CD1c-positive myeloid dendritic cell (primary cell): ENCODE measurements at regions not wholly inside any gene's neighbourhood (a gene's known extent, or its start where the extent isn't known, plus 50 kb on each side); places are given as distances from the start of the nearest gene placed in this dataset.

Experiments
- DNase-seq: peaks from one replicate; pipeline ENCODE4 v3.0.0-alpha.2; 2016; ENCODE audit errors: extremely low spot score

DNA sequence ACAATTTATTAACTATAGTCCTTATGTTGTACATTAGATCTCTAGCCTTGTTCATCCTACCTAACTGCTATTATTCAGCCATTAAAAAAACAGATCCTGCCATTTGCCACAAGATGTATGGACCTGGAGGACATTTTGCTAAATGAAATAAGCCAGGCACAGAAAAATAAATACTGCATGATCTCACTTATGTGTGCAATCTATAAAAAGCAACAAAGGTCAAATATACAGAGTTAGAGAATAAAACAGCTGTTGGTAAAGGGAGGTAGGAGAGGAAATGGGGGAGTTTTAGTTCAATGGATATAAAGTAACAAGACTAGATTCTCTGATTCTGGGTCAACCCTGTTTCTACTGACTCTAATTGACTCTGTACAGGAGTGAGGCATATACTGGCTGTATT lies 103.3 kb upstream of the FAM9C start:
- DNase-seq: no peak

DNA sequence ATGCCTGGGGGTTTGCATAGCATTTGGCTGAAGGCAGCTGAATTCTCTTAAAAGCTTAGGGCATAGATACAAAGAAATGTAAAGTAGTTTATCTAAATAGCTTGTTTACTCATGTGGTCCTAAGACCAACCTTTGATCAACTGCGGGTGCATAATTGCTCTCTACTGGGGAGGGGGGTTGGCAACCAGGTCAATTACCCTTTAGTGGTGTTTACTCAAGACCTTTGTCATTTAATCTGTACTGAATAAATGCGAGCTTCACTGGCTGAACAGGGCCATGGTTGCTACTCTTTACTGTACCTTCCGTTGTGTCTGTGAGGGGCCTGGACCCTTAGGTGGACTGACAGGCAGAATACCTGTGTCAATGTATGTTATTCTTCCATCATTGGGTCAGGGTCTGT lies 102.7 kb upstream of the FAM9C start:
- DNase-seq: no peak

DNA sequence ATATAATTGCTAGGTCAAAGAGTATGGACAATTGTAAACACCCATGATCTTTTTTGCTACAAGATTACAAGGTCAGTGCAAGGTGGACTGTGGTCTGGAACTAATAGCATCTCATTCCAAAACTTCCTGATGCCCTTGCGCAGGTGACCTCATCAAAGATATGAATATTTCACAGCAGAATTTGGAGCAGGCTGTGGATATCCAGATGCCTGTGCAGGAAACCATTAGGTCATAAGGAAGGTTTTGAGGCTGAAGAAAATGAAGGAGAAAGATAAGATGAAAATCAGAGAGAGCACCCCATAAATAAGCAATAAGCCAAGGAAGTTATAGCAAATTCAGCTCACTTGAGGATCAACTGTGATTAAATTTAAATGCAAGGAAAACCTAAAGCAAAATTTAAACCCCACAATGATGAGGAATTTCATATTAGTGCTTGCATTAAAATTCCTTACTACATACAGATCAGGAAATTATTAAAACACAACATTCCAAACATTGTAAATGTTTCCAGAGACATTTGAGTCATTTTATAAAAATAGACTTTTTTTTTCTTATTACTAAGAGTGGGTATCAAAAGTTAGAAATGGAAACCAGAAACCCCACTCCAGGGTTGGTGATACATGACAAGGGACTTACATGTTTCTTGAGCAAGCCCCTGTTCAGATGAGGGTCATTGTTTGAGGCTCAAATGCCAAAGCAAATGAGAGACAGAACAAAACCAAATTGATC lies 100.7 kb upstream of the FAM9C start:
- DNase-seq: no peak

DNA sequence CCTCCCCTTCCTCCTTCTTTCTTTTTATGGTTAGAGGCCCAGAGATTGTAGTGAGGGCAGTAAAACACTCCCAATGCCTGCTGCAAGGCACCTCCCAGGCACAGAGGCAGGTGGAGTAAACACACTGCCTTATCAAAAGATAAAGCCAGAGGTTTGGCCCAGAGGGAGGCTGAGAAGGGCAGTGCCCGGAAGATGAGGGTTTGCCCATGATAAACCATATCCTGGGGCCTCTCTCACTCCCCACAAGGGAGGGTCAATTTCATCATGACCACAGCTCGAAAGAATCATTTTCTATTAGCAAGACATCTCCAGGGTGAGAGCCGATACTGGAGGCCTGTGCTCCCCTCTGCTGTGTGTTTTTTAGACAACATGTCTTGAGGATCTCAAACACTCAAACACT lies 98.5 kb upstream of the FAM9C start:
- no peak for DNase-seq

DNA sequence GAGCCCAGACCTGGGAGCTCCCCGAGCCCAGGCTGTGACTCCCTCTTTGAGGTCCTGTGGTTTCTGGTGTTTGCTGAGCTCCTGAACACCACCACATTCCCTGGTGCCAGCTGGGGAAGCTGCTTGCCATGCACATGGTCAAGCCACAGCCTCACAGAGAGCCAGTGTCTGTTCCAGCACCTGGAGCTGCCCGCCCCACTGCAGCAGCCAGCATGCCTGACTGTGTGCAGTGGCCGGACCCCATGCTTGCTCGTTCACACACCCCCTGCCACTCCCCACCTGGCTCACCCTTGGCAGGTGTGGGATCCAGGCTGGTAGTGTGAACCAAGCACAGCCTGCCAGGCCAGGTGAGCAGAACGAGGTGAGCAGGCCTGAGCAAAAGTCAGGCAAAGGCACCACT lies 95.6 kb upstream of the FAM9C start:
- no peak for DNase-seq

DNA sequence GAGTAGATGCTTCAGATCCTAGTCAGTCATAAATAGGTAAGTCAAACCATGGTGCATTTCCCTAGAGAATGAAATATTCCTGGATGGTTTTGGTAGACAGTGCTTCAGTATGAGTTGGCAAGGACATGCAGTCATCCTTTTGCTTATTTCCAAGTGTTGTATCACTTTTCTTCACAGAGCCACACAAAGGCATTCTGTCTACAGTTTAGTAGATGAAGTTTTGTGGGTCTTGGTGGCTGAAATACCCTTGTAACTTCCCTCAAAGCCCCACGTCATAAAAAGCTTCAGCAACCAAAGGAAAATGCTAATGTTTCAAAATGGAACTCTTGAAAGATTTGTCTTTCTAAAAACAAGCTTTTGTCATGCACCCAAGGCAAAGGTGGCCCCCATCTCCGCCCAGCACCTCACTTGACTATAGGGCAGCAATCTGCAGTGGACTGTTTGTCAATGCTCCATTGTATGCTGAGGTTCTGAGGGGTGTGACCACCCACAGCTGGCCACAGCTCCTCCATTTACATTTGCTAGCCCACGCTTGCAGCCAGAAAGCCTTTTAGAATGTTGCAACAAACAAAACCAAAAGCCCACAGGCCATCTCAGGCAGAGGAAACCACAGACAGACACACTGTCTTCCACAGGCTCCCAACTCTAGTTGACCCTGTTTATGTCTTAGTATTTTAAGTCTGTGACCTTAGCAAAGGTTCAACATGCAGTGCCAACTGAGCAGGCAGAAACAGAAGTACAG lies 87.1 kb upstream of the FAM9C start:
- peak; percentile 14 for DNase-seq

DNA sequence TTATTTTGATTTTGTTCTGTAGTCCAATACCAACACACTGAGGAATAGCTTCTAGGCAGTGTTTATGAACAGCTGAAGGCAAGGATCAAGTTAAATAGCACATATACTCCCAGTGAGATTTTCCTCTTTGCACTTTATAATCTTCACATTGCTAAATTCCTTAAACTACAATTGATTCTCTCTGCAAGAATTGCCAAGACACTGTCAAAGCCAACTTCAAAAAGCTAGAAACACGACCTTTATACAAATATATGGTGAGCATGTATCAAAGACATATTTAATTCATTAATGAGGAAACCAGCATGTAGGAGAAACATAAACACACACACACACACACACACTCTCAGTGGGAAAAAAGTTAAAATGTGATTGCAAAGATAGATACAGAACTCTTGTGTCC lies 86.4 kb upstream of the FAM9C start:
- DNase-seq: no peak

DNA sequence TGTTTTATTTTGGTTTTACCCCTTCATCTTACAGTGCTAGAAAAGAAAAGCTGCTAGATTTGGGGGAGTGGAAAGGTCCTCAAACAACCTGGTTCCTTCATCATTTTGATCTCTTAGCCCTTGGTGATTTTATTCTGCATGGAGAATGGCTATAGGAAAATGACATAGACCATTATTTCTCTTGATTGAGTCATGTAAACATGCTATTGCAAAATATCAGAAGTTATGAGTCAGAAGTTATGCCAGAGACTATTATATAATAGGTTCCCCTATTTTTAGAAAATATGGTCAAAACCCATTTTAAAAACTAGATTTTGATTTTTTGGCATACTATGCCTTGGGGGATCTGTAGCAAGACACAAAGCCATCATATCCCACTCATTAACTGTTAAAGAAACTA lies 83.7 kb upstream of the FAM9C start:
- DNase-seq: peak; percentile 77

DNA sequence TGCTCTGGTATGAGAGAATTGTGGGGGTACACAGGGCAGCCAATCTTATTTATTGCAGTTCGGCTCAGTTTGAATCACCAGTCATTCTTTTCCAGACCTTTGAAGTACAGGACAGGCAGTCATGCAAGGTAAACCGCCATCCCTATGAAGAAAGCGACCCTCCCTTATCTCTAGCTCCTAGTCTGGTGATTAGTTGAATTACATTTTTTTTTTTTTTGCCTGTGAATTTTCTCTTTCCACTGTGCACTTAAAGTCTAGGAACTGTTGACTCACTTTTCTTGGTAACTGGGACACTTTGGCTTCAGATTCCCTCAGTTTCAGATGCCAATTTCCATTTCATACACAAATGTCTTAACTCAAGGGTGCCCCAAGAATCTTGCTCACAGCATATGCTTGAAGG lies 82.4 kb upstream of the FAM9C start:
- DNase-seq: no peak

DNA sequence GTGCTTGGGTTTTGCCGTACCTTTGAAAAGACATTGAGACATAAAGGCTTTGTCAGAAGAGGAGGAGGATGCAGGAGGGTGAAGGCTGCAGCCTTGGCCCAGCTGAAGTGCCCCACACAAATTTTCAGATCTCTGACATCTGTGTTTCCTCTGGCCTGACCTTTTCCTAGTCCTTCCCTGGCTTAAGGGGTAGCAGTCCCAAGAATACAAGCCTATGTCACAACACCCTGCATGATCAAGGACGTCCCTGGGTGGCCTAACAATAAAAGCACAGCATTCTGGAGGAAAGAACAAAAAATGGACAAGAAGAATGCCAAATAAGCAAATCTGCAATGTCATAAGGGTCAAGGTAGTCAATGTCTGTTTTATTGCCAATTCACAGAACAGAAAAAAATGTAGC lies 80.8 kb upstream of the FAM9C start:
- DNase-seq: no peak

DNA sequence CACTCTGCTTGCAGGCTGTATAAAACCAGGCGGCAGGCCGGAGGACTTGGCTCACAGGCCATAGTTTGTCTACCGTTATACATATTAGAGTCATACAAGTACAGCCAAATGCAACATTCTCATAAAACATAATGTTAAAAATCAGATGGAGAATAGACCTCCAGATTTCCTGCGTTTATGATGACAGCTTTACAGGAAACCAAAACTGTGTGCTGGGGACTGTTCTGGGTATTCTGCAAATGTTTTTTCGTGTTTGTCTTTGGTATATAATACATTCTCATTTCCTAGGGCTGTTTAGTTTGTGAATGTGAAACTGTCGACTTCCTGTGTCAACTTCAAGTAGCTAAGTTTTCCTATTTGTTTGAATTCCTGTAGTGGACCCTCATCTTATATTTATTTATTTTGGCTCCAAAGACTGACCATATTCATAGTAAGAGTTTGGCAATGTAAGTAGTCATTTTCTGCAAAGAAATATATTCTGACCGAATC lies 79.5 kb upstream of the FAM9C start:
- no peak for DNase-seq

DNA sequence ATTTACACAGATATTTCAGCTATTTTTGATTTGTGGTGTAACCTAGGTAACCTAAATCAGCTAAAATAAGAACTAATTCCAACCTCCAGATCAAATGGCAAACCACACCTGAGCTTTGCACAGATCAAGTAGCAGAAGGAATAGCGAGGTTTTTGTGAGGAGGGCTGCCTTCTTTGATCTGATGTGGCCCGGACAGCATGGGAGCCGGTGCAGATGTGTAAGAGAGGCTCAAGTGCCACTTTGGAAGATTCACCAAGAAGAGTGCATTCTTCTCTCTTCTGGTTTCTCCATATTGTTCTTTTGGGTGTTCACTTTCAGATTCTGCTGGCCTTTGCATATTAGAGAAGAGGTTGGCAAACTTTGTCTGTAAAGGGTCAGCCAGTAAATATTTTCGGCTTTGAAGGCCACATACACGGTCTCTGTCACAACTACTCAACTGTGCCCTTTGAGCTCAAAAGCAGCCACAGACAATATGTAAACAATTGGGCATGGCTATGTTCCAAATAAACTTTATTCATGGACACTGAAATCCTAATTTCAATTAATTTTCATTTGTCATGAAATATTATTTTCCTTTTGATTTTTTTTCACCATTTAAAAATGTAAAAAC lies 78.9 kb upstream of the FAM9C start:
- DNase-seq: no peak

DNA sequence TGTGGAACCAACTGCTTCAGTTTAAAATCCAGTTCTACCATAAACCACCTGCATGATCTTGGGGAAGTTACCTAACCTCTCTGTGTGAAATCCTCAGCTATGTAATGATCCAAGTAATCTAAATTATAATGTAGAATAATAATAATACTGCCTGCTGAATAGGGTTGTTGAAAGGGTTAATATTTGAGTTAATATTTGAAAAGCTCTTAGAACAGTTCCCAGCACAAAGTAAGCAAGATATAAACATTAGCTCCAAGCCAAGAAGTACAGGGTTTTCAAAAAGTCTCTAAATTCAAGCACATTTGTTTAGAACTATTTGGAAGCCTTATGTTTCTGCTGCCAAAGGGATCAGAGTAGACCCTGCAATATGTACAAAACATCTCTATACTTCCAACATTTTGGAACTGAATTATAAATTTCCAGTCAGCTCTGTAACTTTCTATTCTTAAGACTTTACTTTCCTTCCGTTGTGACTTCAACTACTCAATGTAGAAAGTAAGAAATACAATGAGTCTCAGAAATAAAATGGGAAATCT lies 76.7 kb upstream of the FAM9C start:
- DNase-seq: no peak

DNA sequence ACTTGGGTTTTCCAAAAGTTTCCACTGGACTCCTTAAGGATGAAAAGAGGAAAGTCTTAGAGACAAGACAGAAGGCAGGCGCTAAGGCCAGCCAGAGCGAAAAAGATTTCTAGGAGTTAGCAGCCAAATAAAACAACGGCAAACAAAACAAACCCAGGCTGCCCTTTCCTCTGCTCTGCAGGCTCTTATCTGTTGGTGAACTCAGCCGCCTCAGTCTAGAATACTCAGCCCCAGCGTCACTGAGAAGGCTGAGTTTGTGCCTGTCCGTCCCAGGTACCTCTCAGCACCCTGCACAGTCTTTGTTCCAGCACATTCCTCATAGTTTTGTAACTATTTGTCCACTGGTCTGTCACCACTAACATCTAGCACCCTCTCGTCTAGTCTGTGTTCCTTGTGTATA lies 75.6 kb upstream of the FAM9C start:
- no peak for DNase-seq

DNA sequence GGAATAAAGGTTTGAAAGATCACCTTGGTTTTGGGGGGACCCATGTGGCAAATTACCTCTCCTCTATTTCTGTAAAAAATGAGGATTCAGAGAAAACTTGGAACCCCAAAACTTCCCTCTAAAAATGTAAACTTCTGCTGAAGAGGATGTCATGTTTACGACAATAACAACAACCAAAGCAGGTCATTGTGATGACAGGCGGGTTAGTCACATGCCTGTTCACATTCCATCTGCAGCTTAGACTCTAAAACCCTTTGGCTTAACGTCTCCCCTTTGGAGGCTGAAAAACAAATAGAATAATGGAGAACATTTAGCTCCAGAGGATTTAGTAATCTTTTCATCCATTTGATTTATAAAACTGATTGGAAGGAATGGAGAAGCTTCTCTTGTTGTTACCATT lies 75.0 kb upstream of the FAM9C start:
- DNase-seq: no peak

DNA sequence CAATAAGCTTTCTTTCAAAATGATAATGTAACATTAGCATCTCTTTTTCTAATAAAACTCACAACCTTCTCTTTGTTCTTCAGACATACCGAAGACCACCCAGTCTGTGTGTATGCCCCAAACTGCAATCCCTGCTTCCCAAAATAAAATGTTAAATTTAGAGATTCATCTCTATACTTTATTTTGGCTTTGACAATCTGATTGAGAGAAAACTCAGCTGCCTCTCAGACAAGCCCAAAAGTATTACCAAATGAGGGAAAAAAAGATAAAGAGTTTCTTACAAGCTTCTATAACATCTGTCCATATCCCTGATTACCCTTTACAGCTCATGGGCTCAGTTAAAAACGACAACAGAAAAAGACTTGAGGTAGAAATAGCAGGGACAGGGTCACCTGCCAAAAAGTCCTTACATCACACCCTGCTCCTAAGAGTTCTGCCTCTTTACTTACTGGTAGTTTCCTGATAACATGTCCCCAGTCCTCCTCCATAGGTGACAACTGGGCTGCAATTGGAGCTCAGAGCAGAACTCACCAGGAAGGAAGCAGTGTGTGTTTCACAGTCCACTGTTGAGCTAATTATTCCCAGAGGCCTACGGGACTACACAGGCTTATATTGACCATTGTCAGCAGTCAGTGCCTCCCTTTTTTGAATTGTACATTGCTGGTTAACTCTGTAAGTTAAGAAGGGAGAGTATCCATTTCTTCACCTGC lies 70.9 kb upstream of the FAM9C start:
- DNase-seq: no peak

DNA sequence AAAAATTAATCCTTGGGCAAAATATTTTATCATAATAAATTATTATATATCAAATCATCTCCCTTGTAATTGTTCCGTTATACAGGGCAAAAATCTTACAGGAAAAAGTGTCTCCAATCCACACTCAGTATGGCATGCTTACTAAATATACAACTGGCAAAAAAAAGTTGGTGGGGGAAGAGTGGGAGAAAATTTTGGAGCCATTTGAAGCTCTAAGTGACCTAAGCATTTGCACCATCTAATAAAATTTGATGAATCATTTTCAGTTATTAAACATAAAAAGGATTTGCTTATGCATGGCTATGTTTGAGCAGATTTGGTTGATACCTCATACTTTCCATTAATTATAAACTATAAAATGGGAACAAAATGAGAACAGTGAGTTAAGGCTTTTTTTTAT lies 68.1 kb upstream of the FAM9C start:
- DNase-seq: no peak

DNA sequence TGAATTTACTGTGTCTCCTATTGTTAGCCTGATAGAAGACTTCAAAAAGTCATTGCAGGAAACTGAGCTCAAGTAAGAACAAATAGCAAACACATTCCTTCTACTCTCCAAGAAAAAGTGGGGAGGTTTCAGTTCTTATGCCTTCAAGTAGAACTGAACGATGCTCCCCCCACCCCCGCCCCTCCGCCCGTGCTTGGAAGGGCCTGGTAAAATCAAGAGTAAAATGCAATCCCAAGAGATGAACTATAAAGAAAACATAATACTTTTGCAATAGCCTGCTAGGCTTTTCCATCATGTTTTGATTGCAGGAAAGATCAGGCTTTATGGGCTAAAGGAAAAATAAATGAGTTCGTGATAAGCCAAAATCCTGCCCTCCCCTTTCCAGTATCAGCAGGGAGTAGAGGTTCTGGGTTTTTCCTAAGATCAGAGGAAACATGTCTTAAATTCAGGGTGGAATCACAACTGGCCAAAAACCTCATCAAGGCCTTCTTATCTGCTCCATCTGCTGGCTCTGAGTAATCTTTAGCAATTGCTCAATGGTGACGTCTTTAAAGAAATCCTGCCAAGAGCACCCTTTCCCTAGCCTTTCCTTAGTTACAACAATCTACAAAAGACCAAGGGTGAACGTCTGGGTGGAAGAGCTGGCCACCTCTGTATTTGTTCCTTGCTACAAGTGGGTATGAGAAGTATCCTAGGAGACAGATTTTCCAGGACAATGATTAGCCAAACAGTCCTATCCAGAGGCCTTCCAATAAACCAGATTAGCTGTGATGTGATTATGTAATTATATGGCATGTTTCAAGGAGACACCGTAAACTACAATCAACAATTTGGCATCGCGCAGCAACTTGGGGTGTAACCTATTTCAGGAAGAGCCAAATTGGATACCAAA lies 66.3 kb upstream of the FAM9C start:
- no peak for DNase-seq

DNA sequence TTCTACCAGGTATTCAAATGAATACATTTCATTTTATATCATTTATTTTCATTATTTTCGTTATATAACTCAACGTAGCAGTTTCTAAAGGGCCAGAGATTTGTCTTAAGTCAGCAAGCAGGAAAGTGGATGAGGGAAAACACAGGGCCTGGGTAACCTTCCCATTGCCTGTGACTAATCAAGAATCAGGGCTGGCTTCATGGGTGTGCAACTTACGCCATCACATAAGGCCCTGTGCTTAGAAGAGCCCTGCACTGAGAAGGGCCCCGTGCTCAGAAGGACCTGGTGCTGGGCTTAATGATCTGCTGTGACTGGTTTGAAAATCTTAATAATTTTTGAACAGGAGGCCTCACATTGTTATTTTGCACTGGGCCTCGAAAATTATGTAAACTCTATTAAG lies 65.4 kb upstream of the FAM9C start:
- DNase-seq: no peak

DNA sequence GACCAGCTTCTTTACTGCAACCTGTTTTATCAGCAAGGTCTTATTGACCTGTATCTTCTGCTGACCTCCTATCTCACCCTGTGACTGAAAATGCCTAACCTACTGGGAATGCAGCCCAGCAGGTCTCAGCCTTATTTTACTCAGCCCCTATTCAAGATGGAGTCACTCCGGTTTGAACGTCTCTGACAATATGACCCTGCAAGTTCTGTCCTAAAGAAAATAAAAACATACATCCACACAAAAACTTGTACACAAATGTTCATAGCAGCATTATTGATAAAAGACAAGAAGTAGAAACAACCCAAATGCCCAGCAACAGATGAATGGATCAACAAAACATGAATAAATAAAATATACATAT lies 59.5 kb upstream of the FAM9C start:
- no peak for DNase-seq

DNA sequence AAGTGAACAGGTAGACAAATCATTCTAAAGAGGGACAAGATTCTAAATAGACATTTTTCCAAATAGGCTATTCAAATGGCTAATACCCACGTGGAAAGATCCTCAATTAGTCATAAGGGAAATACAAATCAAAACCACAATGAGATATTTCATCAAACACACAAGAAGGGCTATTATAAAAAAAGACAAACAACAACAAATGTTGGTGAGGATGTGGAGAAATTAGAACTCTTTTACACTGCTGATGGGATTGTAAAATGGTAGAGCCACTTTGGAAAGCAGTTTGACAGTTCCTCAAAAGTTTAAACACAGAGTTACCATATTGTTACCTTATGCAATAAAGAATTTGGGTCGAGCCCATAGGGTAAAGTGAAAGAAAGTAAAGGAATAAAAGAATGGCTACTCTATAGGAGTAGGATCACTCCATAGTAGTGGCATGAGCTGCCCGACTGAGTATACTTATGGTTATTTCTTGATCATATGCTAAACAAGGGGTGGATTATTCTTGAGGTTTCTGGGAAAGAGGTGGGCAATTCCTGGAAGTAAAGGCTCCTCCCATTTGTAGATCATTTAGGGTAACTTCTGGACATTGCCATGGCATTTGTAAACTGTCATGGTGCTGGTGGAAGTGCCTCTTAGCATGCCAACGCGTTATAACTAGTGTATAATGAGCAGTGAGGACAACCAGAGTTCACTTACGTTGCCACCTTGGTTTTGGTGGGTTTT lies 58.9 kb upstream of the FAM9C start:
- no peak for DNase-seq
